ENCODE measurements at regions not wholly inside any gene's neighbourhood (a gene's known extent, or its start where the extent isn't known, plus 50 kb on each side); places are given as distances from the start of the nearest gene placed in this dataset.

GRCh38 chr5:56516035-56516434, 282.9 kb upstream of the ANKRD55 start:
- no peak for DNase-seq (ENCODE audit: low read depth in 2 of 2)

GRCh38 chr5:56515011-56515410, 281.9 kb upstream of the ANKRD55 start:
- no peak for DNase-seq (ENCODE audit: low read depth in 2 of 2)

- DNase-seq (ENCODE audit: low read depth in 2 of 2) = no peak
Observed at GRCh38 chr5:56514245-56514644, 281.1 kb upstream of the ANKRD55 start.

- DNase-seq (ENCODE audit: low read depth in 2 of 2) = no peak
Observed at GRCh38 chr5:56513141-56513540, 280.0 kb upstream of the ANKRD55 start.

- DNase-seq (ENCODE audit: low read depth in 2 of 2) = no peak
Observed at GRCh38 chr5:56512313-56512996, 279.3 kb upstream of the ANKRD55 start.

GRCh38 chr5:56511326-56511841, 278.3 kb upstream of the ANKRD55 start:
- DNase-seq (ENCODE audit: low read depth in 2 of 2) = no peak

- DNase-seq (ENCODE audit: low read depth in 2 of 2) = no peak
Observed at GRCh38 chr5:56508249-56508648, 275.1 kb upstream of the ANKRD55 start.

GRCh38 chr5:56507351-56507930, 274.3 kb upstream of the ANKRD55 start:
- no peak for DNase-seq (ENCODE audit: low read depth in 2 of 2)

- peak; percentile 23 to 42 for DNase-seq (ENCODE audit: low read depth in 2 of 2)
Observed at GRCh38 chr5:56506211-56506965, 273.3 kb upstream of the ANKRD55 start.

- no peak for DNase-seq (ENCODE audit: low read depth in 2 of 2)
Observed at GRCh38 chr5:56503929-56504328, 270.8 kb upstream of the ANKRD55 start.

- no peak for DNase-seq (ENCODE audit: low read depth in 2 of 2)
Observed at GRCh38 chr5:56501781-56502557, 268.8 kb upstream of the ANKRD55 start.

GRCh38 chr5:56499901-56500300, 266.8 kb upstream of the ANKRD55 start:
- DNase-seq (ENCODE audit: low read depth in 2 of 2) = no peak

- no peak for DNase-seq (ENCODE audit: low read depth in 2 of 2)
Observed at GRCh38 chr5:56499491-56499890, 266.4 kb upstream of the ANKRD55 start.

GRCh38 chr5:56498759-56499395, 265.7 kb upstream of the ANKRD55 start:
- DNase-seq (ENCODE audit: low read depth in 2 of 2) = no peak

- DNase-seq (ENCODE audit: low read depth in 2 of 2) = no peak
Observed at GRCh38 chr5:56496581-56497063, 263.5 kb upstream of the ANKRD55 start.

- DNase-seq (ENCODE audit: low read depth in 2 of 2) = peak in 1 of 2 experiments; percentile 18
Observed at GRCh38 chr5:56494300-56494731, 261.2 kb upstream of the ANKRD55 start.

GRCh38 chr5:56493766-56494165, 260.6 kb upstream of the ANKRD55 start:
- DNase-seq (ENCODE audit: low read depth in 2 of 2) = no peak

- no peak for DNase-seq (ENCODE audit: low read depth in 2 of 2)
Observed at GRCh38 chr5:56493308-56493707, 260.2 kb upstream of the ANKRD55 start.

- DNase-seq (ENCODE audit: low read depth in 2 of 2) = no peak
Observed at GRCh38 chr5:56492812-56493211, 259.7 kb upstream of the ANKRD55 start.

- no peak for DNase-seq (ENCODE audit: low read depth in 2 of 2)
Observed at GRCh38 chr5:56490971-56491468, 257.9 kb upstream of the ANKRD55 start.

- DNase-seq (ENCODE audit: low read depth in 2 of 2) = no peak
Observed at GRCh38 chr5:56489272-56489671, 256.1 kb upstream of the ANKRD55 start.
